ENCODE measurements at regions not wholly inside any gene's neighbourhood (a gene's known extent, or its start where the extent isn't known, plus 50 kb on each side); places are given as distances from the start of the nearest gene placed in this dataset.

- TF ChIP-seq CTCF (IDR thresholded peaks at IDR 0.05; ENCODE audit: insufficient read depth, low read length) (no peak), GABPA (IDR thresholded peaks at IDR 0.05; ENCODE audit: low read depth) (no peak), POLR2AphosphoS5 (IDR thresholded peaks at IDR 0.05; ENCODE audit: low read depth) (no peak), REST (IDR thresholded peaks at IDR 0.05; ENCODE audit: insufficient replicate concordance, low read depth) (no peak)
These were observed 549.8 kb upstream of the ROBO2 start for GRCh38 chr3:76490064-76490463.

All from HL-60 (cell line).